Osteoblast (primary cell): ENCODE measurements at regions not wholly inside any gene's neighbourhood (a gene's known extent, or its start where the extent isn't known, plus 50 kb on each side); places are given as distances from the start of the nearest gene placed in this dataset.

Experiments
- DNase-seq: peaks from one replicate; pipeline ENCODE4 v3.0.0; 2011; ENCODE audit warnings: low spot score, mixed read lengths; ENCODE audit not compliant: insufficient read length; ENCODE audit errors: missing footprints
- H2AFZ ChIP-seq: 2 replicates; pipeline ENCODE4 v1.6.0; 2011; ENCODE audit warnings: mild to moderate bottlenecking, low read length
- H3K27ac ChIP-seq: 2 replicates; pipeline ENCODE4 v1.5.1; 2011; ENCODE audit warnings: mild to moderate bottlenecking, low read depth, low read length, moderate library complexity
- H3K27me3 ChIP-seq: 2 replicates; pipeline ENCODE4 v1.6.0; 2012; ENCODE audit warnings: mild to moderate bottlenecking, control low read depth, inconsistent platforms, low read length, moderate library complexity; ENCODE audit not compliant: insufficient read depth
- H3K36me3 ChIP-seq: 2 replicates; pipeline ENCODE4 v1.5.1; 2011; ENCODE audit warnings: mild to moderate bottlenecking, low read length, control low read depth, moderate library complexity; ENCODE audit not compliant: insufficient read depth
- H3K4me1 ChIP-seq: 2 replicates; pipeline ENCODE4 v1.5.1; 2011; ENCODE audit warnings: mild to moderate bottlenecking, low read length, control low read depth, moderate library complexity; ENCODE audit not compliant: insufficient read depth
- H3K4me2 ChIP-seq: 2 replicates; pipeline ENCODE4 v1.6.0; 2011; ENCODE audit warnings: mild to moderate bottlenecking, low read length; ENCODE audit not compliant: insufficient read depth
- H3K4me3 ChIP-seq: fragments of 200-600 bp; sonication (generic); 3 replicates; pipeline ENCODE4 v1.5.1; 2012; ENCODE audit warnings: mild to moderate bottlenecking, low read length, inconsistent platforms; ENCODE audit not compliant: insufficient read depth
- H3K79me2 ChIP-seq: 2 replicates; pipeline ENCODE4 v1.6.0; 2012; ENCODE audit warnings: mild to moderate bottlenecking, low read length, control low read depth, inconsistent platforms; ENCODE audit not compliant: insufficient read depth
- H3K9me3 ChIP-seq: 2 replicates; pipeline ENCODE4 v1.5.1; 2011; ENCODE audit warnings: low read depth, low read length, control low read depth
- H4K20me1 ChIP-seq: 2 replicates; pipeline ENCODE4 v1.6.0; 2012; ENCODE audit warnings: mild to moderate bottlenecking, low read length, control low read depth; ENCODE audit not compliant: insufficient read depth
- CTCF ChIP-seq: IDR thresholded peaks from 2 replicates; pipeline ENCODE4 v1.5.1; 2011; ENCODE audit warnings: mild to moderate bottlenecking, low read depth, low read length, moderate library complexity; ENCODE audit errors: extremely low read depth

- Histone ChIP-seq H3K27ac (no peak overlapping the region), H3K4me3 (no peak overlapping the region), H2AFZ (no peak overlapping the region), H3K79me2 (no peaks in the 10 kb centered on the region), H4K20me1 (no peaks in the 10 kb centered on the region), H3K9me3 (no peaks in the 10 kb centered on the region), H3K27me3 (no peaks in the 10 kb centered on the region), H3K36me3 (no peaks in the 10 kb centered on the region), H3K4me2 (no peak overlapping the region), H3K4me1 (no peaks in the 10 kb centered on the region)
- DNase-seq: no peak
- TF ChIP-seq CTCF: no peak
Measured at GRCh38 chr1:80988926-80989325, 811.8 kb upstream of the ADGRL2 start.

GRCh38 chr1:80987824-80988223 is 812.9 kb upstream of the ADGRL2 start:
- no peaks in the 10 kb centered on the region for H3K27me3 ChIP-seq
- H3K4me1 ChIP-seq: no peaks in the 10 kb centered on the region
- H4K20me1 ChIP-seq: no peaks in the 10 kb centered on the region
- H3K27ac ChIP-seq: no peak overlapping the region
- H3K79me2 ChIP-seq: no peaks in the 10 kb centered on the region
- no peak overlapping the region for H2AFZ ChIP-seq
- no peak overlapping the region for H3K4me3 ChIP-seq
- H3K4me2 ChIP-seq: no peak overlapping the region
- DNase-seq: no peak
- no peak for TF ChIP-seq CTCF
- H3K36me3 ChIP-seq: no peaks in the 10 kb centered on the region
- H3K9me3 ChIP-seq: no peaks in the 10 kb centered on the region

GRCh38 chr1:80987106-80987505 is 813.6 kb upstream of the ADGRL2 start:
- Histone ChIP-seq H3K4me2 (no peak overlapping the region), H3K27ac (no peak overlapping the region), H3K36me3 (no peaks in the 10 kb centered on the region), H4K20me1 (no peaks in the 10 kb centered on the region), H2AFZ (no peak overlapping the region), H3K9me3 (no peaks in the 10 kb centered on the region), H3K27me3 (no peaks in the 10 kb centered on the region), H3K4me3 (no peak overlapping the region), H3K4me1 (no peaks in the 10 kb centered on the region), H3K79me2 (no peaks in the 10 kb centered on the region)
- DNase-seq: no peak
- no peak for TF ChIP-seq CTCF

GRCh38 chr1:80982831-80983230 is 817.9 kb upstream of the ADGRL2 start:
- DNase-seq: no peak
- H3K4me1 ChIP-seq: no peaks in the 10 kb centered on the region
- no peaks in the 10 kb centered on the region for H4K20me1 ChIP-seq
- no peak overlapping the region for H2AFZ ChIP-seq
- no peaks in the 10 kb centered on the region for H3K27me3 ChIP-seq
- H3K79me2 ChIP-seq: no peaks in the 10 kb centered on the region
- no peak overlapping the region for H3K4me2 ChIP-seq
- no peaks in the 10 kb centered on the region for H3K36me3 ChIP-seq
- no peak for TF ChIP-seq CTCF
- no peak overlapping the region for H3K27ac ChIP-seq
- H3K9me3 ChIP-seq: no peaks in the 10 kb centered on the region
- H3K4me3 ChIP-seq: no peak overlapping the region
